ENCODE measurements at regions not wholly inside any gene's neighbourhood (a gene's known extent, or its start where the extent isn't known, plus 50 kb on each side); places are given as distances from the start of the nearest gene placed in this dataset.

- CTCF ChIA-PET: no interaction called here
- no peak for DNase-seq (ENCODE audit: low read depth, low spot score)
Observed at GRCh38 chr19:33928458-33928950, 131.8 kb downstream of the KCTD15 start.

More at GRCh38 chr19:33928458-33928950, 131.8 kb downstream of the KCTD15 start:
- no peaks in the 10 kb centered on the region for H3K36me3 ChIP-seq (ENCODE audit: control insufficient read depth in 2 of 2, insufficient read depth in 2 of 2, low read length in 1 of 2)
- no peak for FAIRE-seq
- no peak overlapping the region for H2AFZ ChIP-seq (ENCODE audit: control insufficient read depth, low read depth, low read length)
- no peak overlapping the region for H3K27ac ChIP-seq (ENCODE audit: control insufficient read depth, insufficient read depth)
- no peak overlapping the region for H3K9ac ChIP-seq (ENCODE audit: control insufficient read depth, insufficient read depth, low read length)
- ChIA-PET POLR2A (no interaction called here), RAD21 (ENCODE audit: unreplicated experiment) (no interaction called here), SMC1A (ENCODE audit: uncharacterized antibody, unreplicated experiment) (no interaction called here)
- no peaks in the 10 kb centered on the region for H4K20me1 ChIP-seq (ENCODE audit: control insufficient read depth, insufficient read depth)
- no peak overlapping the region for H3K4me3 ChIP-seq
- no TSS peak for BruUV-seq (replicated peaks)
- no peaks in the 10 kb centered on the region for H3K27me3 ChIP-seq (replicated peaks in 1 of 2; ENCODE audit: control insufficient read depth in 2 of 2, insufficient read depth in 2 of 2, low read length in 1 of 2)
- ATAC-seq: no peak
- H3K79me2 ChIP-seq (ENCODE audit: control insufficient read depth, insufficient read depth, low read length): no peaks in the 10 kb centered on the region
- intact Hi-C loops (cut with micrococcal nuclease; ENCODE audit: unreplicated experiment) (no loop called here), in situ Hi-C loops (cut with MboI) (no loop called here)
- no peak overlapping the region for H3K4me2 ChIP-seq (ENCODE audit: control insufficient read depth, insufficient read depth)
- H3K9me3 ChIP-seq (replicated peaks; ENCODE audit: control insufficient read depth, insufficient read depth, low read length): no peaks in the 10 kb centered on the region
- TF ChIP-seq BRCA1 (IDR thresholded peaks at IDR 0.05; ENCODE audit: low read depth, low read length) (no peak), SMAD1 (IDR thresholded peaks at IDR 0.05; ENCODE audit: low read depth, partially characterized antibody) (no peak), ELK1 (IDR thresholded peaks at IDR 0.05; ENCODE audit: low read depth, low read length) (no peak), GATAD2B (conservative IDR thresholded peaks at IDR 0.05; ENCODE audit: low read depth) (no peak), USF1 (IDR thresholded peaks at IDR 0.05; ENCODE audit: borderline replicate concordance, extremely low read length, insufficient read depth, low read depth, low read length) (no peak), NFXL1 (IDR thresholded peaks at IDR 0.05; ENCODE audit: borderline replicate concordance) (no peak), ZNF24 (IDR thresholded peaks at IDR 0.05) (no peak), POU2F2 (IDR thresholded peaks at IDR 0.05; ENCODE audit: borderline replicate concordance, low read depth, low read length) (no peak), SUPT20H (IDR thresholded peaks at IDR 0.05; ENCODE audit: borderline replicate concordance, control insufficient read depth, low read depth, low read length) (no peak), CBFB (IDR thresholded peaks at IDR 0.05; ENCODE audit: low read depth) (no peak), NRF1 (conservative IDR thresholded peaks at IDR 0.05; ENCODE audit: low read depth, low read length) (no peak), E2F4 (IDR thresholded peaks at IDR 0.05; ENCODE audit: low read depth, low read length) (no peak), FOS (IDR thresholded peaks at IDR 0.05; ENCODE audit: borderline replicate concordance, extremely low read depth, insufficient read length) (no peak), WRNIP1 (IDR thresholded peaks at IDR 0.05; ENCODE audit: borderline replicate concordance, low read depth, low read length) (no peak), E2F8 (IDR thresholded peaks at IDR 0.05; ENCODE audit: low read depth, partially characterized antibody) (no peak), USF2 (IDR thresholded peaks at IDR 0.05; ENCODE audit: borderline replicate concordance, low read depth, low read length) (no peak), YY1 (IDR thresholded peaks at IDR 0.05; ENCODE audit: low read depth, low read length) (no peak), BACH1 (IDR thresholded peaks at IDR 0.05; ENCODE audit: borderline replicate concordance) (no peak)
- 25% methylated on average over 6 of the region's 6 CpGs for WGBS (ENCODE audit: insufficient coverage, insufficient replicate concordance, low lambda C conversion rate, missing lambda C conversion rate)
- H3K4me1 ChIP-seq (ENCODE audit: control insufficient read depth, insufficient read depth, low read length): no peaks in the 10 kb centered on the region

All from GM12878 (cell line).